Ishikawa (cell line): ENCODE measurements at regions not wholly inside any gene's neighbourhood (a gene's known extent, or its start where the extent isn't known, plus 50 kb on each side); places are given as distances from the start of the nearest gene placed in this dataset.

ENCODE experiments used
- CEBPB ChIP-seq: IDR thresholded peaks from 2 replicates; pipeline ENCODE4 v1.6.1; 2012
- CREB1 ChIP-seq: IDR thresholded peaks from 2 replicates; pipeline ENCODE4 v1.6.1; 2012; ENCODE audit warnings: low read depth
- EGR1 ChIP-seq: IDR thresholded peaks from 2 replicates; pipeline ENCODE4 v1.6.1; 2012
- EP300 ChIP-seq: IDR thresholded peaks from 2 replicates; pipeline ENCODE4 v1.6.1; 2012; ENCODE audit warnings: borderline replicate concordance
- FOXM1 ChIP-seq: IDR thresholded peaks from 2 replicates; pipeline ENCODE4 v1.6.1; 2012; ENCODE audit warnings: low read depth, borderline replicate concordance
- NFIC ChIP-seq: IDR thresholded peaks from 2 replicates; pipeline ENCODE4 v1.6.1; 2012
- RAD21 ChIP-seq: IDR thresholded peaks from 2 replicates; pipeline ENCODE4 v1.6.1; 2012; ENCODE audit warnings: low read depth
- TAF1 ChIP-seq: IDR thresholded peaks from 2 replicates; pipeline ENCODE4 v1.6.1; 2012; ENCODE audit warnings: low read depth, mild to moderate bottlenecking
- TCF12 ChIP-seq: IDR thresholded peaks from 2 replicates; pipeline ENCODE4 v1.6.1; 2012; ENCODE audit warnings: low read depth
- TEAD4 ChIP-seq: IDR thresholded peaks from 2 replicates; pipeline ENCODE4 v1.6.1; 2012
- USF1 ChIP-seq: IDR thresholded peaks from 2 replicates; pipeline ENCODE4 v1.6.1; 2012
- YY1 ChIP-seq: IDR thresholded peaks from 2 replicates; pipeline ENCODE4 v1.6.1; 2012; ENCODE audit warnings: low read depth
- ZBTB7A ChIP-seq: IDR thresholded peaks from 2 replicates; pipeline ENCODE4 v1.6.1; 2012; ENCODE audit warnings: low read depth
- TF ChIP-seq, protein P1 (sequence below): IDR thresholded peaks from 2 replicates; pipeline ENCODE4 v1.6.1; 2012; ENCODE audit warnings: low read depth, mild to moderate bottlenecking
- TF ChIP-seq, protein P2 (sequence below): IDR thresholded peaks from 2 replicates; pipeline ENCODE4 v1.6.1; 2012

DNA sequence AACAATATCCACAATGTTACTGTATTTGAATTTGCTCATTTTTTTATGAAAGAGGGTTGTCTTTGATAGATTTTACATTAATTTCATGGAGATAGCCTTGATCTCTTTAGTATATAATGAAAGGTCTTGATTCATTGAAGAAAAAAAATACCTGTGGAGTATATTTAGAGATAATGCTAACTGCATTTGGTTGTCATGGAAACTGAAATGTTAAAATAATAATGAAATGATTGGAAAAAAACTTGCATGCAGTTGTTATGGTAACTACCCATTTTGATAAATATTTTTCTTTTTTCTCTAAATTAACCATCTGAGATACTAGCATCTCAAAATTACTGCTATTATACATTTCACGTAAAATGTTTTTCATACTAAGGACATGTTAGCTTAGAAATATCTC lies 712.7 kb upstream of the FAM98A start:
- TF ChIP-seq USF1 = no peak
- no peak for TF ChIP-seq EP300
- TF ChIP-seq TEAD4 = no peak
- no peak for TF ChIP-seq NFIC
- no peak for TF ChIP-seq TAF1
- TF ChIP-seq FOXM1 = no peak
- TF ChIP-seq CEBPB = no peak
- TF ChIP-seq TCF12 = no peak
- no peak for TF ChIP-seq ZBTB7A
- TF ChIP-seq YY1 = no peak
- TF ChIP-seq, protein P1, sequence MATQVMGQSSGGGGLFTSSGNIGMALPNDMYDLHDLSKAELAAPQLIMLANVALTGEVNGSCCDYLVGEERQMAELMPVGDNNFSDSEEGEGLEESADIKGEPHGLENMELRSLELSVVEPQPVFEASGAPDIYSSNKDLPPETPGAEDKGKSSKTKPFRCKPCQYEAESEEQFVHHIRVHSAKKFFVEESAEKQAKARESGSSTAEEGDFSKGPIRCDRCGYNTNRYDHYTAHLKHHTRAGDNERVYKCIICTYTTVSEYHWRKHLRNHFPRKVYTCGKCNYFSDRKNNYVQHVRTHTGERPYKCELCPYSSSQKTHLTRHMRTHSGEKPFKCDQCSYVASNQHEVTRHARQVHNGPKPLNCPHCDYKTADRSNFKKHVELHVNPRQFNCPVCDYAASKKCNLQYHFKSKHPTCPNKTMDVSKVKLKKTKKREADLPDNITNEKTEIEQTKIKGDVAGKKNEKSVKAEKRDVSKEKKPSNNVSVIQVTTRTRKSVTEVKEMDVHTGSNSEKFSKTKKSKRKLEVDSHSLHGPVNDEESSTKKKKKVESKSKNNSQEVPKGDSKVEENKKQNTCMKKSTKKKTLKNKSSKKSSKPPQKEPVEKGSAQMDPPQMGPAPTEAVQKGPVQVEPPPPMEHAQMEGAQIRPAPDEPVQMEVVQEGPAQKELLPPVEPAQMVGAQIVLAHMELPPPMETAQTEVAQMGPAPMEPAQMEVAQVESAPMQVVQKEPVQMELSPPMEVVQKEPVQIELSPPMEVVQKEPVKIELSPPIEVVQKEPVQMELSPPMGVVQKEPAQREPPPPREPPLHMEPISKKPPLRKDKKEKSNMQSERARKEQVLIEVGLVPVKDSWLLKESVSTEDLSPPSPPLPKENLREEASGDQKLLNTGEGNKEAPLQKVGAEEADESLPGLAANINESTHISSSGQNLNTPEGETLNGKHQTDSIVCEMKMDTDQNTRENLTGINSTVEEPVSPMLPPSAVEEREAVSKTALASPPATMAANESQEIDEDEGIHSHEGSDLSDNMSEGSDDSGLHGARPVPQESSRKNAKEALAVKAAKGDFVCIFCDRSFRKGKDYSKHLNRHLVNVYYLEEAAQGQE = no peak
- TF ChIP-seq, protein P2, sequence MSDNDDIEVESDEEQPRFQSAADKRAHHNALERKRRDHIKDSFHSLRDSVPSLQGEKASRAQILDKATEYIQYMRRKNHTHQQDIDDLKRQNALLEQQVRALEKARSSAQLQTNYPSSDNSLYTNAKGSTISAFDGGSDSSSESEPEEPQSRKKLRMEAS = no peak

DNA sequence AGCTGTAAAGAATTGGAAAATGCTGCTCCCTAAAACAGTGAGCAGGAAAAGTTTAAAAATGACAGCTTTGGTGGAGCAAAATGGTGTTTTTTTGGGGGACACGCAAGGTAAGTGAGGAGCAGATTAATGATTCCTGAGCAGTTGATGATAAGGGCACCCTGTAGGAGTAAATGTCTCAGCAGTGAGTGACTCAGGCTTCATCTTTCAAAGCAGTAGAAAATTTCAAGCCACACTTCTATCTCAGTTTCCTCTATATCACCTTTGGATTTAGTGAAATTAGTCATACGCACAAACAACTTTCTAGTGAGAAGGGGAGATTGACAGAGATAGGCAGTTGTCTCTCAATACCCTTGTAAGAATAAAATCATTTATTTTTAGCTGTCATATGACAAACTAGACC lies 709.0 kb upstream of the FAM98A start:
- no peak for TF ChIP-seq EGR1
- TF ChIP-seq NFIC = no peak
- no peak for TF ChIP-seq TEAD4
- TF ChIP-seq YY1 = no peak
- TF ChIP-seq TAF1 = no peak
- TF ChIP-seq CEBPB = no peak
- TF ChIP-seq FOXM1 = no peak

DNA sequence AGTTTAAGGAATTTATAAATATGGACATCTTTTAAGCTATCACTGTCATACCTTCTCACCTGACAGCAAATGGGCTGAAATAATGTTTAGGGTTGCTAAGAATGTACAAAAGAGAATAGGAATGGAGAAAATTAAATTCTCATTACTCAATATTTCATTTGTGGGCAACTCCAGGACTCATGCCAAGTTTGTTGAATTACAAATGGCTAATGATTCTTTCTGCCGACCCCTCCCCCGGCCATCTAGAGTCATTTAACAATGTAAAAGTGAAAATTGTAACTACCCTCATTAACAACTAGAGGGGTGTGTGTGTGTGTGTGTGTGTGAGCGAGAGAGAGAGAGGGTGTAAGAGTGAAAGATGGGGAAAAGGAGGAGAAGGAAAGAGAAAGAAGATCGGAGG lies 708.5 kb upstream of the FAM98A start:
- TF ChIP-seq TEAD4 = no peak
- no peak for TF ChIP-seq CEBPB
- TF ChIP-seq, protein P1 = no peak
- TF ChIP-seq EGR1 = no peak
- TF ChIP-seq USF1 = no peak
- no peak for TF ChIP-seq EP300
- no peak for TF ChIP-seq CREB1
- TF ChIP-seq NFIC = no peak

DNA sequence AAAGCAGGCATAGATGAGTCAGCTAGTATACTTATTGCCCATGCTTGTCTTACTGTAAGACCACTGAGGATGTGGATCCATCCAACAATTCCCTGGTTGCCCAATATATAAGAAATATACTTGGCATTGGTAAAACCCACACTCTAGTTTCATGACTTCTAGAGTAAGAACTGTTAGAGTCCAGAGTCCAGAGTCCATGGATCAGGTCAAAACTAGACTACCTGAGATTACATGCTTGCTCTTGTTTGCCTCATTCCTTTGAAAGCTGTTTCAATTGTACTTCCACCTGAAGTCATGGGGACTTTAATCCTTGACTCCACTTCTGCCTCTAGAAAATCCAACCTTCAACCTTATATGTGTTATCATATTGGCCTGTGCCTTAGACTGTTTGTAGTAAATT lies 707.6 kb upstream of the FAM98A start:
- TF ChIP-seq CREB1 = no peak
- no peak for TF ChIP-seq YY1
- TF ChIP-seq FOXM1 = no peak
- no peak for TF ChIP-seq ZBTB7A
- no peak for TF ChIP-seq TAF1
- TF ChIP-seq TCF12 = no peak
- no peak for TF ChIP-seq EP300
- no peak for TF ChIP-seq CEBPB
- TF ChIP-seq USF1 = no peak
- TF ChIP-seq EGR1 = no peak
- no peak for TF ChIP-seq NFIC

- TF ChIP-seq TCF12 (no peak), TEAD4 (no peak), FOXM1 (no peak), EP300 (no peak), USF1 (no peak), YY1 (no peak), CREB1 (no peak), RAD21 (no peak), EGR1 (no peak), NFIC (no peak)
- TF ChIP-seq, protein P1 = no peak
- TF ChIP-seq, protein P2 = no peak
Observed at GRCh38 chr2:34305587-34305986, 706.5 kb upstream of the FAM98A start.
